Lower leg skin (tissue), 3 donors: ENCODE measurements at regions not wholly inside any gene's neighbourhood (a gene's known extent, or its start where the extent isn't known, plus 50 kb on each side); places are given as distances from the start of the nearest gene placed in this dataset.

Source experiments
- POLR2A ChIP-seq, 2 donors: fragments of 450-650 bp; IDR thresholded peaks; one replicate each; pipeline ENCODE4 v1.6.1; 2016 to 2017; ENCODE audit warnings: antibody characterized with exemption in 2 of 2, mild to moderate bottlenecking in 1 of 2, moderate library complexity in 1 of 2
- TF ChIP-seq, protein P1 (sequence below), 3 donors: fragments of 450-650 bp; IDR thresholded peaks; one replicate each; pipeline ENCODE4 v1.5.1; 2016; ENCODE audit warnings: antibody characterized with exemption in 3 of 3, mild to moderate bottlenecking in 3 of 3, moderate library complexity in 2 of 3

GRCh38 chrX:42696536-42697124 is 81.3 kb downstream of the PPP1R2C start:
- TF ChIP-seq, protein P1, sequence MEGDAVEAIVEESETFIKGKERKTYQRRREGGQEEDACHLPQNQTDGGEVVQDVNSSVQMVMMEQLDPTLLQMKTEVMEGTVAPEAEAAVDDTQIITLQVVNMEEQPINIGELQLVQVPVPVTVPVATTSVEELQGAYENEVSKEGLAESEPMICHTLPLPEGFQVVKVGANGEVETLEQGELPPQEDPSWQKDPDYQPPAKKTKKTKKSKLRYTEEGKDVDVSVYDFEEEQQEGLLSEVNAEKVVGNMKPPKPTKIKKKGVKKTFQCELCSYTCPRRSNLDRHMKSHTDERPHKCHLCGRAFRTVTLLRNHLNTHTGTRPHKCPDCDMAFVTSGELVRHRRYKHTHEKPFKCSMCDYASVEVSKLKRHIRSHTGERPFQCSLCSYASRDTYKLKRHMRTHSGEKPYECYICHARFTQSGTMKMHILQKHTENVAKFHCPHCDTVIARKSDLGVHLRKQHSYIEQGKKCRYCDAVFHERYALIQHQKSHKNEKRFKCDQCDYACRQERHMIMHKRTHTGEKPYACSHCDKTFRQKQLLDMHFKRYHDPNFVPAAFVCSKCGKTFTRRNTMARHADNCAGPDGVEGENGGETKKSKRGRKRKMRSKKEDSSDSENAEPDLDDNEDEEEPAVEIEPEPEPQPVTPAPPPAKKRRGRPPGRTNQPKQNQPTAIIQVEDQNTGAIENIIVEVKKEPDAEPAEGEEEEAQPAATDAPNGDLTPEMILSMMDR (IDR thresholded peaks at IDR 0.05): no peak
- TF ChIP-seq POLR2A (IDR thresholded peaks at IDR 0.05): no peak
